HuH-7 (cell line): ENCODE measurements at regions not wholly inside any gene's neighbourhood (a gene's known extent, or its start where the extent isn't known, plus 50 kb on each side); places are given as distances from the start of the nearest gene placed in this dataset.

Source experiments
- DNase-seq: peaks from one replicate; pipeline ENCODE4 v3.0.0; 2011; ENCODE audit warnings: low spot score

DNA sequence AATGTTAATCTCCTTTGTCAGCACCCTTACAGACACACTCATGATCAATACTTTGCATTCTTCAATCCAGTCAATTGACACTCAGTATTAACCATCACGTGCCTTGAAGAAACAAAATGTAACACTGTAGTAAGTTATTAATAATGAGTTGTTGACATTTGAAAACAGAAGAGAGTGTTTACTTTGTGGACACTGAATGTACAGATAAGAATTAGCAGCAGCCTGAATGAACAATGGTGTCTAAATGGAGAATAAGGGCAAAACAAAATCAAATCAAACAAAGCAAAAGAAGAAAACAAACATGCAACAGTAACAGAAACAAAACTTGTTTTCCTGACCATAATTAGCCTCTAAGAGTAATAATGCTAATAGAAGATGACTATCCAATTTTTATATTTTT is 1191.1 kb upstream of the MIR17HG start:
- DNase-seq, result no peak

DNA sequence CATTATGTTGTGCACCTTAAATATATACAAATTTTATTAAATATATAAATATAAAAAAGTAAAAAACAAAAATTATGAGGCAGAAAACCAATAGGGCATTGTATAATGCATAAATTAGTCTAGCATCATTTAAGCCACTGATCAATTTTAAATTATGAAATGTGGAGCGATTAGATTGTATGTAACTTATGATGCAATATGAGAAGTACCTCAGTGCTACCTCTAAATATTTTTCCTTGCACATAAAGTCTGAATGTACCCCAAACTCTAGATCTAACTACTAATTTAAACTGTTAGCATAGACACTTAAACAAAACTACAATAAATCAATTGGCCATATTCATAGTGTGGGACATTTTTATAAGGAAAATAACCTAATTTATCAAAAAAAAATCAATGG is 1178.5 kb upstream of the MIR17HG start:
- no peak for DNase-seq

GRCh38 chr13:90170208-90170607 is 1177.3 kb upstream of the MIR17HG start:
- DNase-seq, result no peak

GRCh38 chr13:90171649-90172048 is 1175.8 kb upstream of the MIR17HG start:
- DNase-seq, result no peak

- DNase-seq, result no peak
Measured at GRCh38 chr13:90177512-90177911, 1170.0 kb upstream of the MIR17HG start.

GRCh38 chr13:90184355-90184754 is 1163.1 kb upstream of the MIR17HG start:
- DNase-seq, result no peak

DNA sequence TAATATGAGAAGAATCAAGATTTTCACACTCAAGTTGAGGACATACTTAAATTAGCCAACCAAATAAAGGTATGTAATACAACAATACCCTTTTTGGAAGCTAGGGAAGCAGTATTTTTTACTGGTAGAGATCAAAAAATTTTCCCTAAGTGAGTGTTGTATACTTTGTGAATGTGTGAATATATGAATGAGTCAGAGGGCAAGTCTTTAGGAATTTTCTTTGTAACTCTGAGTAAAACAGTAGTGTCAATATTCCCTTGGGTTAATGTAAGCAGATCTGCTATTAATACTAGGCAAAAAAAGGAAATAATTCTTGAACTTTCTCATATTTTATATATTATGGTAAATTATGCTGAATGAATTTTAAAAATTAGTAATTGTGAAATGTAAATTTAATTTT is 1161.8 kb upstream of the MIR17HG start:
- no peak for DNase-seq

GRCh38 chr13:90187478-90188350 is 1159.8 kb upstream of the MIR17HG start:
- DNase-seq, result no peak

DNA sequence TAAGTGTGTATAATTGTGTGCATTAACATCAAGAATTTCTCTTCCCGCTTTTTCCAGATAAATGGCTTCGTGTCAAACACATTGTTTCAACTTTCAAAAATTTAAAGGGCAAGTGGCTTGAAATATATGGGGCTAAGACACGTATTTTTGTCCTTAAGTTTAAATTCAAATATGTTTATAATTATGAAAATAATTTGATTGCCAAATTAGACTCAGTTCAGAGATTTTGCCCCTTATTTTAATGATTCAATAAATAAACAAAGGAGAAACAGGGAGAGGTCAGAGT is 1159.2 kb upstream of the MIR17HG start:
- no peak for DNase-seq

- DNase-seq, result no peak
Measured at GRCh38 chr13:90197722-90198121, 1149.8 kb upstream of the MIR17HG start.

GRCh38 chr13:90201202-90201601 is 1146.3 kb upstream of the MIR17HG start:
- DNase-seq, result no peak

DNA sequence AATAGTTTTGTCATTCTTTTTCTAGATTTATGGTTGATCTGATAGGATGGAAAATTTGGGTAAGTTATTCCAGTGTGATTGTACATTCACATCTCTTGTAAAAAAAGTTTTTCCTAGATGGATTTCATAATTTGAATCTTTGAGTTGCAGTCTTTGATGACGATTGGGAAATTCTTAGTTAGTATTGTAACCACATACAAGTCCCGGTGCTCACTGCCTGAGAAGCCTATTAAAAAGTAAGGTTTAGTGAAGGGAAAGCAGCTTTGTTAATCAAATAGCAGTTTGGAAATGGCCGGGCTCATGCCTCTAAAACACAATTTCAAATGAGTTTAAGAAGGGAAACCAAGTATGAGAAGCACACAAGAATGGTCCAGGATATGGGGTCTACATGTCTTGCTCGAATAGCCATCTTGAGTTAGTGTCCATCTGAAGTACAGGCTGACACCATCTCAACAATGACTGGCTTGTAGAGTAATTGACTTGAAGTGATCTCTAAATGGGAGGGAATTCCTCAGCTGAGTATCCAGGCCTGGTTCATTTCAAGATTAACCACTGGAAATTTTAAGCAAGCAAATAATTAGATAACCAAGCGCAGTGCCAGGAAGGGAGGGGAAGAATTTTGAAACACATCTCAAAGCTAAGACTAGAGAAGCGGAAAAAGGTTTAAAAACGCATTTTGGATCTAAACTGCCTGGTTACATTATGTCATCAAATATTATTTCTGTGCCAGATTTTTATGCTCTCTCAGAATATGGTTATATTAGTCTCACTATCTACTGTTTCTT is 1145.6 kb upstream of the MIR17HG start:
- no peak for DNase-seq

GRCh38 chr13:90205081-90205480 is 1142.4 kb upstream of the MIR17HG start:
- DNase-seq, result no peak

GRCh38 chr13:90205911-90206310 is 1141.6 kb upstream of the MIR17HG start:
- no peak for DNase-seq

DNA sequence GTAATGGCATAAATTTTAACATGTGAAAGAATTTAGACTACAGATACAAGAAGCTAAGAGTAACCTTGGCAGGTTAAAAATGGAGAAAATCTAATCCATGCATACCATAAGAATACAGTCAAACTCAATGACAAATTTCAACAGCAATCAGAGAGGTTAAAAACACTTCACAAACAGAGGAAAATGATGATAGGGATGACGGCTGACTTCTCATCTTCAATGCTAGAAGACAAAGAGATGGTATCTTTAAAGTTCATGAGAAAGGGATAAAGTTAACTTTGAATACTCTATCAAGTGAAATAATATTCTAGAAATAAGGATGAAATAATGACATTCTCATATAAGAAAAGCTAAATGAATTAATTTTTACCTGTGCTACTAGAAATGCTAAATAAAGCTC is 1130.2 kb upstream of the MIR17HG start:
- no peak for DNase-seq

- DNase-seq, result no peak
Measured at GRCh38 chr13:90222758-90223157, 1124.7 kb upstream of the MIR17HG start.

DNA sequence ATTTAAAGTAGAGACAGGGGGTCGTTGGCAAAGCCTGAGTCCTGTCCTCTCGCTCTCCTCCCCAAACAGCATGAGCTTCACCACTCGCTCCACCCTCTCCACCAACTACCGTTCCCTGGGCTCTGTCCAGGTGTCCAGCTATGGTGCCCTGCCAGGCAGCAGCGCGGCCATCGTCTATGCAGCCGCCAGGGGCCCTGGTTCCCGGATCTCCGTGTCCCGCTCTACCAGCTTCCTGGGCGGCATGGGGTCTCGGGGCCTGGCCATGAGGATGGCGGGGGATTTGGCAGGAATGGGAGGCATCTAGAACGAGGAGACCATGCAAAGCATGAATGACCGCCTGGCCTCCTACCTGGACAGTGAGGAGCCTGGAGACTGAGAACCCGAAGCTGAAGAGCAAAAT is 1117.2 kb upstream of the MIR17HG start:
- no peak for DNase-seq

GRCh38 chr13:90232291-90232690 is 1115.2 kb upstream of the MIR17HG start:
- no peak for DNase-seq

DNA sequence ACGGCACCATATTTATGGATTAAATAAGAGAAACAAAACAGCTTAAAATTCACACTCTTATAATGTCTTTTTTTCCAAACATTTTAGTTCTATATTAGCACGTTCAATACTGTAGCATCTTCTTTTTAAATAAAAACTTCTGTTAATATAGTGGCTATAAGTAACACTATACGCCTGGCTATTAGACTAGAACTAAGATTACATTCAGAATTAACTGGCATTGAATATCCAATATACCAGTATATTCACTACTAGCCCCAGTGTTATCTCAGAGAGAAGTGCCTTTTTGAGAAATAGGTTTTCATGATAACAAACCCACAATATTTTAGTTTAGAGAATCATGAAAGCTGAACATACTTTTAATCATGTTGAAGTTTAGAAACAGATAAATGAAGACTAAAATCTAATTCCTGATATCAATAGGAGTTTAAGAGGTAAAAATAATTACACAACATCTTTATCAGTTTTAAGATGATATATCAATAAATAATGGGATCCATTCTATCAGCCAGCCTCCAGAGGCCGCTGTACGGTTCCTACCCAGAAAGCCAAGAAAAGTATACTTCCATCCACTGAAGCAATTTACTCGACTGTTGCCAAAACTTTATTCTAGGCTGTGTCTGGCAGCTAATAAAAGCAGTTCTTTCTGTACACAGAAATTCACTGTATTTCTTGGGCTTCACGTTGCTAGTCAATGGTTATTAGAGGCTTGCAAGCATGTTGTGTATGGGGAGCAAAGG is 1113.4 kb upstream of the MIR17HG start:
- no peak for DNase-seq

- DNase-seq, result no peak
Measured at GRCh38 chr13:90237852-90238251, 1109.6 kb upstream of the MIR17HG start.

- DNase-seq, result no peak
Measured at GRCh38 chr13:90238413-90238812, 1109.1 kb upstream of the MIR17HG start.

DNA sequence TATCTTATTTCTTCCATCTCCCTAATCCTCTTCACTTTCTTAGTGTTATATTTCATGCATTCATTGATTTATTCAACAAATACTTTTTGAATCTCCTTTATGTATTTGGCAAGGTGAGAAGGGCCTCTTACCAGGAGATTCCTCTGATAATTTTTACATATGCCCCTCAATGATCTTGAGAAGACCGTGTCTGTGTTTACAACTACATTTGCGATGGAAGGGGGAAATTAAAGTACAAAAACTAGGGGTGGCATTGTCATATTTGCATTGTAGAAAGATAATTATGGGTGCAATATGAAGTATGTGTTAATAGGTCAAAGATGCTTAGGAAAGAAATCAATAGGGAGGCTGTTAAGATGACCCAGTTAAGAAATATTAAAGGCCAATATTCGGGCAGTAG is 1108.4 kb upstream of the MIR17HG start:
- DNase-seq, result no peak

GRCh38 chr13:90246005-90246404 is 1101.5 kb upstream of the MIR17HG start:
- DNase-seq, result no peak
